WTC11 (cell line): ENCODE measurements at regions not wholly inside any gene's neighbourhood (a gene's known extent, or its start where the extent isn't known, plus 50 kb on each side); places are given as distances from the start of the nearest gene placed in this dataset.

ENCODE experiments used
- NFYB ChIP-seq: sonication (generic); formaldehyde crosslinking; conservative IDR thresholded peaks from 2 replicates; pipeline ENCODE4 v1.8.0; 2022; ENCODE audit warnings: low read depth, missing genetic modification reagents
- TF ChIP-seq, protein P1 (sequence below): fragments of 200-600 bp; IDR thresholded peaks from 2 replicates; pipeline ENCODE4 v1.8.0; 2022; ENCODE audit warnings: antibody characterized with exemption

- TF ChIP-seq NFYB, result no peak
- TF ChIP-seq, protein P1, sequence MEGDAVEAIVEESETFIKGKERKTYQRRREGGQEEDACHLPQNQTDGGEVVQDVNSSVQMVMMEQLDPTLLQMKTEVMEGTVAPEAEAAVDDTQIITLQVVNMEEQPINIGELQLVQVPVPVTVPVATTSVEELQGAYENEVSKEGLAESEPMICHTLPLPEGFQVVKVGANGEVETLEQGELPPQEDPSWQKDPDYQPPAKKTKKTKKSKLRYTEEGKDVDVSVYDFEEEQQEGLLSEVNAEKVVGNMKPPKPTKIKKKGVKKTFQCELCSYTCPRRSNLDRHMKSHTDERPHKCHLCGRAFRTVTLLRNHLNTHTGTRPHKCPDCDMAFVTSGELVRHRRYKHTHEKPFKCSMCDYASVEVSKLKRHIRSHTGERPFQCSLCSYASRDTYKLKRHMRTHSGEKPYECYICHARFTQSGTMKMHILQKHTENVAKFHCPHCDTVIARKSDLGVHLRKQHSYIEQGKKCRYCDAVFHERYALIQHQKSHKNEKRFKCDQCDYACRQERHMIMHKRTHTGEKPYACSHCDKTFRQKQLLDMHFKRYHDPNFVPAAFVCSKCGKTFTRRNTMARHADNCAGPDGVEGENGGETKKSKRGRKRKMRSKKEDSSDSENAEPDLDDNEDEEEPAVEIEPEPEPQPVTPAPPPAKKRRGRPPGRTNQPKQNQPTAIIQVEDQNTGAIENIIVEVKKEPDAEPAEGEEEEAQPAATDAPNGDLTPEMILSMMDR, result no peak
These were observed 164.0 kb upstream of the ZNF608 start for GRCh38 chr5:124910354-124911016.
